GM18907 (cell line): ENCODE measurements at regions not wholly inside any gene's neighbourhood (a gene's known extent, or its start where the extent isn't known, plus 50 kb on each side); places are given as distances from the start of the nearest gene placed in this dataset.

Source experiments
- ATAC-seq: cut with Tn5 transposase; IDR thresholded peaks from one replicate; pipeline ENCODE4 v1.9.1; 2021; ENCODE audit warnings: mild to moderate bottlenecking, moderate library complexity; ENCODE audit not compliant: unreplicated experiment

- no peak for ATAC-seq
These were observed 137.2 kb upstream of the PRLR start for GRCh38 chr5:35367526-35367925.

DNA sequence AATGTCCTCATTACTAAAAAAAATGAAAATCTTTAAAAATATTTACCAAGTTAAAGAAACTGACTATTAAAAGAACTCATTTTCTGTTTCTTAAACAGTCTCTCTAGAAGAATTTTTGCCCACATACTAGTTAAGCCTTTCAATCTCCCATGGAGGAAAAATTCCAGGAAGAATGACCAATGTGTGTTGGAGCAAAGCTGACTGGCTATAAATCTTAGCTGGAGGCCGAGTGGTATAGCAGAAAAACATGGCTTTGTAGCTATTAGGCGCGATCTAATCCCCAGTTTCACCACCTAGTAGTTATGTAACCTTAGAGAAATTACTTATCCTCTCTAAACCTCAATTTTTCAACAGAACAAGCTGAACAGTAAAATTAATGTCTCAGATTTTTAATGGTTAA is 135.5 kb upstream of the PRLR start:
- ATAC-seq = no peak

DNA sequence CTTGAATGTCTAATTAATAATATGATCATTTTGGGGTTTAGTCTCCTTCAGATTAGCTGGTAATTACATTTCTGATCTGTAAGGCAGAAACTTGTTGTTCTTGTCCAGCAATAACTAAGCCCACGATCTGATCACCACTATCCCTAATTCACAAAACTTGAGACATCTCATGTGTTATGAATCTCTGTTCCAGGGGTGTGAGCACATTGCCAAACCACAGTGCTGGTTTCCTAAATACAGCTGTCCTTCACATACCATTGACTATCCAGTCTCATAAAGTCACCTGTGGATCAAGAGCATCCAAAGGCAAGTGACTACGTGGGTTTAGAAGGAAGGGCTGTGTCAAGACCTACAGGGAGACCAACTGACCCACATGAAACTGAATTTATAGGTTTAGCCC is 134.1 kb upstream of the PRLR start:
- no peak for ATAC-seq

DNA sequence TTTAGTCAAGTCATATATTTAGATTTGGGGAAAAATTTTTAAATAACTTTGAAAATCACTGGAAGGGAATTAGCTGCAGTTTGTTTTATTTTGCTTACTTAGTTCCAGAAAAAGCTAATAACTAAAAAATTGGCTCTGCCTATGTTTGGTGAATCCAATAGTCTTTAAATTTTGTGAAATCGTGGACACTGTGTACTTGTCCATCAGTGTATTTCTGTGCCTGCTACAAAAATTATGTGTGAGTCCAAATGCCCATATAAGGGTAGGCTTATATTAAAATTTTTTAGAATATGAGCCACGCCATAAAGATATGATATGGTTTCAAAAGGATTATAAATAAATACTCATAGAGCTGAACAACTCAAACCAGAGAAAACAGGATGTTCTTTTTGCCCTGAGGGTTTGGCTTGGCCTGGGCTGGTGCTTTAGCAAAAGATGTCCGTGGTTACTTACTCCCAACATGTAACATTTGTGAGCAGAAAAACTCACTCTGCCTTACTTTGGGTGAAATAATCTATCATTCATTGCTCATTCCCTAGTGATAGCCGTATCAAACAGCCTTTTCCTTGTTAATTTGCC is 133.2 kb upstream of the PRLR start:
- no peak for ATAC-seq

DNA sequence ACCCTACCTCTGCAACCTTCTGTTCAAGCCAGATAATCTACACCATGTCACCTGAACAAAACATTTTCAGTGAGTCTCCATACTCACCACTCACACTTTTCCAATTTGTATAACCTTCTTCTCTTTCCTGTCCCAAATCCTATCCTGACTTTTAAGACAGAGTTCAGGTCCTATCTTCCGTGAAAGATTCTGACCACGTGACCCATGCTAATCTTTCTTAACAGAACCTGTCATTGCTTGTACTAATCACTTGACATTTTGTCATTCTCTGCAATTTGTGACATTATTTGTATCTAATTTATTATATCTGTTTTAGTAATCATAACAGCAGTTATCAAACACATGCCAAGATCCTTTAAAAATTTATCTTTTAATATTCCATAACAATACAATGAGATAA is 132.5 kb upstream of the PRLR start:
- no peak for ATAC-seq

DNA sequence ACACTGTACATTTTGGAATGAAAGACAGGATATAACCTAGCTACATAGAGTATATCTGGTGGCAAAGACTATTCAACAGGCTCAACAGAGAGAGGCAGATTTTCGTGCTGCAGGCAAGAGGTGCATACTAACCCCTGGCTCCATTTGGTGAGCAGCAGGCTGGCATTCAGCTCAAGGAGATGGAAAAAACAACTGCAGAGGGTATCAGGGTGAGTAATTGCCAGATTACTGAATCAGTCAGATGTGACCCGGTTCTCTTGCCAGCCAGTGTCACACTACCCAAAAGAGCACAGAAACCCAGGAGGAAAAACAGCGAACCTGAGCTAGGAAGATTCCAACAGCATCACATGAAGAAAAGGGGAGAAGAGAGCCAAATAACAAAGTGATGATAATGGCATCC is 130.4 kb upstream of the PRLR start:
- ATAC-seq = no peak

DNA sequence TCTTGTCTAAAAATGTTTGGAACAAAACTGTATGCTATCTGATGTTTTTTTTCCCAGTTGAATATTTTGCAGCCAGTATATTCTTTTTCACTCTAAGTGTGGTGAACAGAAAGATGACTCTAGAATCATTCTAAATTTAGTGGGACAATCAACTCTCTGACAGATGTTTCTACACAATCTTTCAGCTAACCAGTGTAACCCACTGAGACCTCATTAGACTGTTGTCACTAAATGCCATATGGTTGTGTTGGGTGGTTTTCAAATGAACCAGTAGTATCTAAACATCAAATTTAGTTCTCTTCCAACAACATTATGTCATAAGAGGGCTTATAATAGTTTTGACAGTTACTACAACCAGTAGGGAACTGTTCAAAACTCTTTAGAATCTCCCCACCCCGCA is 129.6 kb upstream of the PRLR start:
- ATAC-seq = no peak

GRCh38 chr5:35357973-35358372 is 127.7 kb upstream of the PRLR start:
- ATAC-seq = no peak

- ATAC-seq = no peak
These were observed 126.4 kb upstream of the PRLR start for GRCh38 chr5:35356725-35357124.

- ATAC-seq = no peak
These were observed 124.5 kb upstream of the PRLR start for GRCh38 chr5:35354751-35355150.

- no peak for ATAC-seq
These were observed 114.9 kb upstream of the PRLR start for GRCh38 chr5:35345222-35345621.

- ATAC-seq = no peak
These were observed 112.4 kb upstream of the PRLR start for GRCh38 chr5:35342664-35343063.

DNA sequence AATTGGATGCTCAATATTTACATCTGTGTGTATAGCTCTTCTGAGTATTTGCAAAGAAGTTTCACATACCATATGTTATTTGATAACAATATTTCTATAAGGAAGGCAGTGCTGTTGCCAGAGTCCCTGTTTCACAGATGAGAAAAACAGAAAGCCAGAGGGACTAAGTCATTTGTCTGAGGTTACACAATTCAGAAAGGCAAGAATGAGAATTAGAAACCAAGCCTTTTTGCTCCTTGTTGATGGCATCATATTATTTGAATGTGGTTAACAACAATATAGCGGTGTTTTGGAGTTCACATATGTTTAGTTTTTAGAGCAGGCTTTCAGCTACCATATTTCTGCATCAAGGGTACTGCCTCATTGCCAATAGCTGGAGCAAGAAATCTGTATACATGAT is 110.9 kb upstream of the PRLR start:
- no peak for ATAC-seq

DNA sequence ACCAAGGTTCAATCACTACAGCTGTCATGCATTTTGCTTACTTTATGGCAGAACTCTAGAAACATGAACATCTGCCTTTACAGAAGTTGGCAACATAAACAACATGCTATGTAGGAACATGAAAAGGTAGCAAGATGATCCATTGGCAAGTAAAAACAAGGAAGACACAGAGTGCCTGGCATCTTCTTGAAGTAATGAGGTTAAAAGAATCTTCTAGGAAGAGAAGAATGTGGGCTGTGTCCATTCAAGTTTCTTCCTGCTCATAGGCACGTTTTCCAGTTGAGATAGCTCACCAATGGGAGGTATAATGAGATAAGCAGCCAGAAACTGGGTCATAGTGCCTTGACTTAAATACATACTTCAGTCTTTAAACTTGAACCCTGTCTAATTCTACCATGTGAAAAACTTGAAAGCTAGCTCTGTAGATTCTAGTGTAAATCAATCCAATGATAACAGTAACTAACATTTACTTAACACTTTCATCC is 109.4 kb upstream of the PRLR start:
- no peak for ATAC-seq

- ATAC-seq = no peak
These were observed 108.7 kb upstream of the PRLR start for GRCh38 chr5:35339006-35339405.

- no peak for ATAC-seq
These were observed 107.8 kb upstream of the PRLR start for GRCh38 chr5:35338157-35338453.

- ATAC-seq = no peak
These were observed 107.3 kb upstream of the PRLR start for GRCh38 chr5:35337340-35338156.

DNA sequence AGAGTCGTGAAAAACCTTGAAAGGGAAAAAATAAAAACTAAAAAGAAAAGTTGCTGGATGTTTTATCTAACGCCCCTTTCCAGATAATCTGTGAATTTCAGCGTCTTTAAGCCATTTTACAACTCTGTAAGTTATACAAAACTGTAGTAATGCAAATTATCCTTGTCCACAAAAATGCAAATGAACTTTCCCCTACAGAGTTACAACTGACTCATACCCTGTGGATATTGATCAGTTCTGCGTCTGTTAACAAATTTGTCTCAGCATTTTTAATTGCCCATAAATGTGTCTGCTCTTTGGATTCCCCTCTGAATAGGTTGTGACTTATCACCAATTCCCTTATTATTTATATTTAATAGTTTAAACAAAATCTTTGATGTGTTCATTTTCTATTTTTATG is 105.9 kb upstream of the PRLR start:
- ATAC-seq = no peak

- ATAC-seq = no peak
These were observed 105.5 kb upstream of the PRLR start for GRCh38 chr5:35335752-35336151.

- no peak for ATAC-seq
These were observed 103.1 kb upstream of the PRLR start for GRCh38 chr5:35333366-35333765.

DNA sequence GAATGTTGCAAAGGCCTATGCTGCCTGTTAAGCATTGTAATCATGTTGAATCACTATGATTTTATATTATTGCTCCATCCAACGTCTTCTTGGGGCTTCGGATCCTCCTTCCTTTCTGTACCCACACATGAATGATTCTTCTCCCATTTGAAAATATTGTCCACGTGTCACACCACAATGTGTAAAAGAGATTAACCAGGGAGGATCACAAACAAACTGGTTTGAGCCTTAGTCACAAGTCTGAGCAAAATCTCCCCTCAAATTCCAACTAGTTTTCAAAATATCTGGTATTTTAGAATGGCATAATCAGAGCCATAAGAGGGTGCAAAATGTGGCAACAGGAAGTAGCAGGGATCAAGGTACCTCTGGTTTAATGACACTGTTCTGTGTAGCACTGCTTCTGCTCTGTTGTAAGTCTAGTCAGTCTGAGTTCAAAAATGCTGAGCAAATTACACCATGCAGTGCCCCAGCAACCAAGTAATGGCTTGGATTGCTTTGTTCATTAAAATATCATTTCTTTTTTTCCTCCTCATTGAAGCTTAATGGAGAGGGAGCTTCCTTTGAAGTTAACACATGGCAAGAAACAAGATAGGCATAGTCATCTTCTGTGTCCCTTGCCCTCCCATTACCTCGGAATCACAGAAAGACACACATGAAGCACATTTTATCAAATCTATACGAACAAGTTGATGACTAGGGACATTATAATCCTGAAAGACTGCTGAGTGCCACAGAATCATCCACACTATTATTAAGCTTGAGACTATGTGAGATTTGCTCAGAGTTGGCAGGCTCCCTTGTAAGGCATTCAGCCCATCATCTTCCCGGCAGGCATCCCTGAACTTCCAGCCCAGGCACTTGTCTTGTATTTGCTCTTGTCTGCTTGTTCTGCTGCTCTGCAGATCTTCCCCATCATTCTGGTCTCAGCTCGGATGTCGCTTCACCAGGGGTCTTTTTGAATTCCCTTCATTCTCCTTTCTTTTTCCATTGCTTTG is 102.0 kb upstream of the PRLR start:
- ATAC-seq = no peak

GRCh38 chr5:35325836-35326235 is 95.5 kb upstream of the PRLR start:
- no peak for ATAC-seq
